ENCODE measurements at regions not wholly inside any gene's neighbourhood (a gene's known extent, or its start where the extent isn't known, plus 50 kb on each side); places are given as distances from the start of the nearest gene placed in this dataset.

GRCh38 chr3:75059120-75059519 is 444.7 kb upstream of the CNTN3 start:
- Histone ChIP-seq H4K20me1 (ENCODE audit: control insufficient read depth, extremely low read depth, insufficient read depth, low read length) (no peaks in the 10 kb centered on the region), H3K27me3 (ENCODE audit: control insufficient read depth, insufficient read depth, low read length) (no peaks in the 10 kb centered on the region), H3K79me2 (ENCODE audit: control insufficient read depth, insufficient read depth, low read length) (no peaks in the 10 kb centered on the region), H3K9ac (ENCODE audit: insufficient read depth, low read length) (no peak overlapping the region), H2AFZ (ENCODE audit: low read length) (no peak overlapping the region), H3K36me3 (ENCODE audit: control insufficient read depth, insufficient read depth, low read length) (no peaks in the 10 kb centered on the region), H3K4me1 (ENCODE audit: control insufficient read depth, extremely low read depth, insufficient read depth, low read length) (no peaks in the 10 kb centered on the region), H3K4me3 (replicated peaks in 1 of 4; ENCODE audit: control extremely low read depth in 1 of 4, insufficient read depth in 1 of 4, low read depth in 3 of 4, low read length in 4 of 4) (no peak overlapping the region), H3K9me3 (ENCODE audit: control insufficient read depth, insufficient read depth, low read depth, low read length) (no peaks in the 10 kb centered on the region), H3K4me2 (ENCODE audit: extremely low read depth, insufficient read depth, low read length) (no peak overlapping the region), H3K27ac (ENCODE audit: insufficient read depth, low read length) (no peak overlapping the region)
- DNase-seq (ENCODE audit: low read depth in 2 of 2): no peak
- TF ChIP-seq CTCF (conservative IDR thresholded peaks at IDR 0.05 in 1 of 2, IDR thresholded peaks at IDR 0.05 in 1 of 2; ENCODE audit: low read depth in 1 of 2, low read length in 2 of 2): no peak
- TF ChIP-seq EZH2 (IDR thresholded peaks at IDR 0.05; ENCODE audit: low read length, missing control alignments): no peak

- no peak for TF ChIP-seq CTCF (conservative IDR thresholded peaks at IDR 0.05 in 1 of 2, IDR thresholded peaks at IDR 0.05 in 1 of 2; ENCODE audit: low read depth in 1 of 2, low read length in 2 of 2)
- TF ChIP-seq EZH2 (IDR thresholded peaks at IDR 0.05; ENCODE audit: low read length, missing control alignments): no peak
- Histone ChIP-seq H3K9ac (ENCODE audit: insufficient read depth, low read length) (no peak overlapping the region), H2AFZ (ENCODE audit: low read length) (no peak overlapping the region), H3K4me3 (replicated peaks in 1 of 4; ENCODE audit: control extremely low read depth in 1 of 4, insufficient read depth in 1 of 4, low read depth in 3 of 4, low read length in 4 of 4) (no peak overlapping the region), H3K27ac (ENCODE audit: insufficient read depth, low read length) (no peak overlapping the region), H3K9me3 (ENCODE audit: control insufficient read depth, insufficient read depth, low read depth, low read length) (no peaks in the 10 kb centered on the region), H4K20me1 (ENCODE audit: control insufficient read depth, extremely low read depth, insufficient read depth, low read length) (no peaks in the 10 kb centered on the region), H3K4me2 (ENCODE audit: extremely low read depth, insufficient read depth, low read length) (no peak overlapping the region), H3K36me3 (ENCODE audit: control insufficient read depth, insufficient read depth, low read length) (no peaks in the 10 kb centered on the region), H3K27me3 (ENCODE audit: control insufficient read depth, insufficient read depth, low read length) (no peaks in the 10 kb centered on the region), H3K4me1 (ENCODE audit: control insufficient read depth, extremely low read depth, insufficient read depth, low read length) (no peaks in the 10 kb centered on the region), H3K79me2 (ENCODE audit: control insufficient read depth, insufficient read depth, low read length) (no peaks in the 10 kb centered on the region)
- no peak for DNase-seq (ENCODE audit: low read depth in 2 of 2)
These were observed 447.3 kb upstream of the CNTN3 start for GRCh38 chr3:75061806-75062205.

- Histone ChIP-seq H3K27me3 (ENCODE audit: control insufficient read depth, insufficient read depth, low read length) (no peaks in the 10 kb centered on the region), H2AFZ (ENCODE audit: low read length) (no peak overlapping the region), H3K27ac (ENCODE audit: insufficient read depth, low read length) (no peak overlapping the region), H3K36me3 (ENCODE audit: control insufficient read depth, insufficient read depth, low read length) (no peaks in the 10 kb centered on the region), H4K20me1 (ENCODE audit: control insufficient read depth, extremely low read depth, insufficient read depth, low read length) (no peaks in the 10 kb centered on the region), H3K4me1 (ENCODE audit: control insufficient read depth, extremely low read depth, insufficient read depth, low read length) (no peaks in the 10 kb centered on the region), H3K9me3 (ENCODE audit: control insufficient read depth, insufficient read depth, low read depth, low read length) (no peaks in the 10 kb centered on the region), H3K9ac (ENCODE audit: insufficient read depth, low read length) (no peak overlapping the region), H3K4me2 (ENCODE audit: extremely low read depth, insufficient read depth, low read length) (no peak overlapping the region), H3K79me2 (ENCODE audit: control insufficient read depth, insufficient read depth, low read length) (no peaks in the 10 kb centered on the region), H3K4me3 (replicated peaks in 1 of 4; ENCODE audit: control extremely low read depth in 1 of 4, insufficient read depth in 1 of 4, low read depth in 3 of 4, low read length in 4 of 4) (no peak overlapping the region)
- TF ChIP-seq EZH2 (IDR thresholded peaks at IDR 0.05; ENCODE audit: low read length, missing control alignments) (no peak), CTCF (conservative IDR thresholded peaks at IDR 0.05 in 1 of 2, IDR thresholded peaks at IDR 0.05 in 1 of 2; ENCODE audit: low read depth in 1 of 2, low read length in 2 of 2) (no peak)
- DNase-seq (ENCODE audit: low read depth in 2 of 2): no peak
These were observed 460.7 kb upstream of the CNTN3 start for GRCh38 chr3:75075158-75075557.

Data from fibroblast of lung (primary cell).